Suprapubic skin (tissue), 4 donors: ENCODE measurements at regions not wholly inside any gene's neighbourhood (a gene's known extent, or its start where the extent isn't known, plus 50 kb on each side); places are given as distances from the start of the nearest gene placed in this dataset.

Experiments
- DNase-seq, 2 donors: peaks; one replicate each; pipeline ENCODE4 v3.0.0-alpha.2; 2019; ENCODE audit warnings: low spot score in 2 of 2
- H3K27ac ChIP-seq: fragments of 200-600 bp; sonication (generic); one replicate; pipeline ENCODE4 v1.5.1; 2019
- H3K27me3 ChIP-seq: fragments of 200-600 bp; sonication (generic); one replicate; pipeline ENCODE4 v1.5.1; 2019
- H3K36me3 ChIP-seq: fragments of 200-600 bp; sonication (generic); one replicate; pipeline ENCODE4 v1.5.1; 2019
- H3K4me1 ChIP-seq: fragments of 200-600 bp; sonication (generic); one replicate; pipeline ENCODE4 v1.5.1; 2019
- H3K4me3 ChIP-seq: fragments of 200-600 bp; sonication (generic); one replicate; pipeline ENCODE4 v1.5.1; 2019; ENCODE audit warnings: mild to moderate bottlenecking
- H3K9me3 ChIP-seq: fragments of 200-600 bp; sonication (generic); one replicate; pipeline ENCODE4 v1.5.1; 2019
- CTCF ChIP-seq, 2 donors: fragments of 200-600 bp in 1 of 2; fragments of 450-650 bp in 1 of 2; sonication (generic) in 1 of 2; IDR thresholded peaks; one replicate each; pipeline ENCODE4 v1.5.1; 2016 to 2019; ENCODE audit warnings: antibody characterized with exemption in 2 of 2, mild to moderate bottlenecking in 1 of 2, moderate library complexity in 1 of 2
- EP300 ChIP-seq: sonication (generic); formaldehyde crosslinking; IDR thresholded peaks from one replicate; pipeline ENCODE4 v1.6.1; 2017; ENCODE audit warnings: antibody characterized with exemption
- POLR2A ChIP-seq, 2 donors: fragments of 450-650 bp; IDR thresholded peaks; one replicate each; pipeline ENCODE4 v1.6.1; 2017; ENCODE audit warnings: antibody characterized with exemption in 2 of 2, mild to moderate bottlenecking in 2 of 2, moderate library complexity in 2 of 2
- POLR2AphosphoS5 ChIP-seq, 3 donors: sonication (generic); formaldehyde crosslinking; IDR thresholded peaks; one replicate each; pipeline ENCODE4 v1.6.1; 2017; ENCODE audit warnings: antibody characterized with exemption in 3 of 3
- WGBS: methylation state at CpG from one replicate; pipeline ENCODE4 v1.1.5; 2018; 5-methylcytosine and 5-hydroxymethylcytosine counted together

- no peak for TF ChIP-seq EP300
- no peak for TF ChIP-seq CTCF (IDR thresholded peaks at IDR 0.05)
- TF ChIP-seq POLR2AphosphoS5 (IDR thresholded peaks at IDR 0.05) = no peak
- TF ChIP-seq POLR2A (IDR thresholded peaks at IDR 0.05) = no peak
- Histone ChIP-seq H3K4me1 (no peaks in the 10 kb centered on the region), H3K4me3 (no peak overlapping the region), H3K27me3 (no peaks in the 10 kb centered on the region), H3K9me3 (no peaks in the 10 kb centered on the region), H3K36me3 (no peaks in the 10 kb centered on the region), H3K27ac (no peak overlapping the region)
- DNase-seq = no peak
- WGBS = 81% methylated on average over 1 of the region's 1 CpG
Observed at GRCh38 chr3:162677475-162677874, 1180.9 kb downstream of the OTOL1 start.

- no peak for DNase-seq
- 56% methylated on average over 2 of the region's 2 CpGs for WGBS
- no peak overlapping the region for H3K4me3 ChIP-seq
- no peaks in the 10 kb centered on the region for H3K36me3 ChIP-seq
- H3K4me1 ChIP-seq = no peaks in the 10 kb centered on the region
- H3K27ac ChIP-seq = no peak overlapping the region
- no peaks in the 10 kb centered on the region for H3K27me3 ChIP-seq
- TF ChIP-seq POLR2AphosphoS5 (IDR thresholded peaks at IDR 0.05) (no peak), POLR2A (IDR thresholded peaks at IDR 0.05) (no peak), EP300 (no peak), CTCF (IDR thresholded peaks at IDR 0.05) (no peak)
- H3K9me3 ChIP-seq = no peaks in the 10 kb centered on the region
Observed at GRCh38 chr3:162678941-162679340, 1182.3 kb downstream of the OTOL1 start.

GRCh38 chr3:162684260-162684659 is 1187.7 kb downstream of the OTOL1 start:
- DNase-seq = no peak
- WGBS = 64% methylated on average over 3 of the region's 3 CpGs
- TF ChIP-seq POLR2A (IDR thresholded peaks at IDR 0.05) (no peak), CTCF (IDR thresholded peaks at IDR 0.05) (no peak), POLR2AphosphoS5 (IDR thresholded peaks at IDR 0.05) (no peak), EP300 (no peak)

GRCh38 chr3:162699291-162699690 is 1202.7 kb downstream of the OTOL1 start:
- TF ChIP-seq POLR2AphosphoS5 (IDR thresholded peaks at IDR 0.05) (no peak), POLR2A (IDR thresholded peaks at IDR 0.05) (no peak), CTCF (IDR thresholded peaks at IDR 0.05) (no peak), EP300 (no peak)
- DNase-seq = no peak
- Histone ChIP-seq H3K27me3 (no peaks in the 10 kb centered on the region), H3K4me3 (no peak overlapping the region), H3K9me3 (no peaks in the 10 kb centered on the region), H3K4me1 (no peaks in the 10 kb centered on the region), H3K27ac (no peak overlapping the region), H3K36me3 (no peaks in the 10 kb centered on the region)
- WGBS = 64% methylated on average over 1 of the region's 1 CpG

More at GRCh38 chr3:162684260-162684659, 1187.7 kb downstream of the OTOL1 start:
- Histone ChIP-seq H3K9me3 (no peaks in the 10 kb centered on the region), H3K27ac (no peak overlapping the region), H3K36me3 (no peaks in the 10 kb centered on the region), H3K27me3 (no peaks in the 10 kb centered on the region), H3K4me1 (no peaks in the 10 kb centered on the region), H3K4me3 (no peak overlapping the region)

GRCh38 chr3:162701211-162701610 is 1204.6 kb downstream of the OTOL1 start:
- H3K9me3 ChIP-seq = no peaks in the 10 kb centered on the region
- DNase-seq = no peak
- 90% methylated on average over 4 of the region's 4 CpGs for WGBS
- TF ChIP-seq POLR2AphosphoS5 (IDR thresholded peaks at IDR 0.05) (no peak), POLR2A (IDR thresholded peaks at IDR 0.05) (no peak), CTCF (IDR thresholded peaks at IDR 0.05) (no peak), EP300 (no peak)
- no peak overlapping the region for H3K4me3 ChIP-seq
- no peak overlapping the region for H3K27ac ChIP-seq
- H3K27me3 ChIP-seq = no peaks in the 10 kb centered on the region
- H3K4me1 ChIP-seq = no peaks in the 10 kb centered on the region
- H3K36me3 ChIP-seq = no peaks in the 10 kb centered on the region
